OCI-LY7 (cell line): ENCODE measurements at regions not wholly inside any gene's neighbourhood (a gene's known extent, or its start where the extent isn't known, plus 50 kb on each side); places are given as distances from the start of the nearest gene placed in this dataset.

Experiments
- BruUV-seq: library from RNA; stranded (reverse); fragments of 400-500 nt; replicated peaks from 2 replicates; lab custom pipeline; 2021; lab: Mats Ljungman, UMichigan
- CTCF ChIA-PET: fragments of 300-600 bp; sonication (Branson Sonifier 250); formaldehyde crosslinking; loops from one replicate; lab custom pipeline; 2022; ENCODE audit warnings: antibody characterized with exemption; ENCODE audit not compliant: unreplicated experiment; lab: Charles Lee
- POLR2A ChIA-PET: fragments of 300-600 bp; sonication (Branson Sonifier 250); formaldehyde crosslinking; loops from one replicate; lab custom pipeline; 2022; ENCODE audit warnings: antibody characterized with exemption; lab: Charles Lee
- DNase-seq: peaks from one replicate; pipeline ENCODE4 v3.0.0-alpha.2; 2015; ENCODE audit warnings: low spot score
- H2AFZ ChIP-seq: fragments of 200-600 bp; sonication (generic), shearing (Covaris generic); 2 replicates; pipeline ENCODE4 v1.6.1; 2014; ENCODE audit warnings: mild to moderate bottlenecking, antibody characterized with exemption, low read length, moderate library complexity
- H3K27ac ChIP-seq: fragments of 200-600 bp; sonication (generic); 2 replicates; pipeline ENCODE4 v1.5.1; 2014; ENCODE audit warnings: mixed run types, low read depth, mild to moderate bottlenecking, moderate library complexity, low read length, inconsistent platforms; ENCODE audit not compliant: poor library complexity, severe bottlenecking
- H3K36me3 ChIP-seq: fragments of 200-600 bp; sonication (generic); 2 replicates; pipeline ENCODE4 v1.6.1; 2014; ENCODE audit warnings: mild to moderate bottlenecking, antibody characterized with exemption, low read length, moderate library complexity, mixed read lengths; ENCODE audit not compliant: insufficient read depth
- H3K4me1 ChIP-seq: fragments of 200-600 bp; sonication (generic); 2 replicates; pipeline ENCODE4 v1.5.1; 2014; ENCODE audit warnings: mild to moderate bottlenecking, low read length; ENCODE audit not compliant: insufficient read depth, poor library complexity, severe bottlenecking
- H3K4me2 ChIP-seq: fragments of 200-600 bp; sonication (generic); 2 replicates; pipeline ENCODE4 v1.6.1; 2014; ENCODE audit warnings: mild to moderate bottlenecking, low read length
- H3K4me3 ChIP-seq: fragments of 200-600 bp; sonication (generic); 2 replicates; pipeline ENCODE4 v1.5.1; 2014; ENCODE audit warnings: mild to moderate bottlenecking, low read depth, low read length; ENCODE audit not compliant: poor library complexity, severe bottlenecking
- H3K79me2 ChIP-seq: fragments of 200-600 bp; sonication (generic); 2 replicates; pipeline ENCODE4 v1.6.1; 2016; ENCODE audit warnings: low read depth, mild to moderate bottlenecking, low read length, moderate library complexity, mixed read lengths; ENCODE audit not compliant: insufficient read depth
- H3K9me2 ChIP-seq: fragments of 200-600 bp; sonication (generic); 2 replicates; pipeline ENCODE4 v1.6.1; 2016; ENCODE audit warnings: mild to moderate bottlenecking, low read length, mixed read lengths; ENCODE audit not compliant: insufficient read depth
- H3K9me3 ChIP-seq: fragments of 200-600 bp; sonication (generic); 2 replicates; pipeline ENCODE4 v1.6.1; 2014; ENCODE audit warnings: mild to moderate bottlenecking, mixed run types, low read length, mixed read lengths
- H4K20me1 ChIP-seq: fragments of 200-600 bp; sonication (generic); 2 replicates; pipeline ENCODE4 v1.6.1; 2014; ENCODE audit warnings: mild to moderate bottlenecking, antibody characterized with exemption, low read length, moderate library complexity, mixed read lengths; ENCODE audit not compliant: insufficient read depth
- CTCF ChIP-seq: fragments of 200-600 bp; sonication (generic); conservative IDR thresholded peaks from 2 replicates; pipeline ENCODE4 v1.5.1; 2014; ENCODE audit warnings: mild to moderate bottlenecking, antibody characterized with exemption, low read length, moderate library complexity, mixed read lengths
- EZH2phosphoT487 ChIP-seq: fragments of 200-600 bp; sonication (generic); IDR thresholded peaks from 2 replicates; pipeline ENCODE4 v1.6.1; 2018; ENCODE audit warnings: low read depth, borderline replicate concordance, mild to moderate bottlenecking, mixed run types, antibody characterized with exemption, low read length, moderate library complexity, mixed read lengths
- intact Hi-C: fragments of 100-400 bp; cut with micrococcal nuclease; formaldehyde crosslinking; loops from one replicate; pipeline ENCODE4 v1.10.0; 2022; ENCODE audit not compliant: unreplicated experiment

GRCh38 chr15:37206690-37207089, 106.3 kb upstream of the MEIS2 start:
- no peaks in the 10 kb centered on the region for H3K4me1 ChIP-seq
- ChIA-PET CTCF (no interaction called here), POLR2A (no interaction called here)
- H4K20me1 ChIP-seq: no peaks in the 10 kb centered on the region
- H3K27ac ChIP-seq: no peak overlapping the region
- H2AFZ ChIP-seq: no peak overlapping the region
- H3K9me3 ChIP-seq: no peaks in the 10 kb centered on the region
- H3K79me2 ChIP-seq: no peaks in the 10 kb centered on the region
- no peak overlapping the region for H3K4me3 ChIP-seq
- H3K36me3 ChIP-seq: no peaks in the 10 kb centered on the region
- H3K9me2 ChIP-seq: no peaks in the 10 kb centered on the region
- no peak for DNase-seq
- no TSS peak for BruUV-seq
- TF ChIP-seq CTCF (no peak), EZH2phosphoT487 (no peak)
- intact Hi-C loops: no loop called here
- no peak overlapping the region for H3K4me2 ChIP-seq

GRCh38 chr15:37208146-37209040, 108.0 kb upstream of the MEIS2 start:
- Histone ChIP-seq H3K9me3 (no peaks in the 10 kb centered on the region), H3K79me2 (no peaks in the 10 kb centered on the region), H3K36me3 (no peaks in the 10 kb centered on the region), H3K4me3 (no peak overlapping the region), H3K4me2 (no peak overlapping the region), H2AFZ (no peak overlapping the region), H3K9me2 (no peaks in the 10 kb centered on the region), H3K4me1 (no peaks in the 10 kb centered on the region), H4K20me1 (no peaks in the 10 kb centered on the region), H3K27ac (no peak overlapping the region)
- TF ChIP-seq CTCF: no peak
- TF ChIP-seq EZH2phosphoT487: no peak
- ChIA-PET POLR2A (interaction anchor here (1.2 kb wide), 2 partner anchors 15 to 774 kb away, joined by 3 to 5 read pairs; no protein-coding TSS in a partner anchor), CTCF (no interaction called here)
- intact Hi-C loops: no loop called here
- DNase-seq: no peak
- BruUV-seq: no TSS peak

GRCh38 chr15:37209041-37209363, 108.7 kb upstream of the MEIS2 start:
- no peaks in the 10 kb centered on the region for H3K9me2 ChIP-seq
- no peaks in the 10 kb centered on the region for H3K4me1 ChIP-seq
- H3K9me3 ChIP-seq: no peaks in the 10 kb centered on the region
- intact Hi-C loops: no loop called here
- no TSS peak for BruUV-seq
- H2AFZ ChIP-seq: no peak overlapping the region
- CTCF ChIA-PET: no interaction called here
- no peak overlapping the region for H3K27ac ChIP-seq
- H3K4me2 ChIP-seq: no peak overlapping the region
- no peaks in the 10 kb centered on the region for H4K20me1 ChIP-seq
- no peak for TF ChIP-seq CTCF
- TF ChIP-seq EZH2phosphoT487: no peak
- DNase-seq: no peak
- no peaks in the 10 kb centered on the region for H3K36me3 ChIP-seq
- POLR2A ChIA-PET: interaction anchor here (1.2 kb wide), 1 partner anchor 773 kb away, joined by 5 read pairs; no protein-coding TSS in a partner anchor
- H3K79me2 ChIP-seq: no peaks in the 10 kb centered on the region
- no peak overlapping the region for H3K4me3 ChIP-seq
